ENCODE measurements at regions not wholly inside any gene's neighbourhood (a gene's known extent, or its start where the extent isn't known, plus 50 kb on each side); places are given as distances from the start of the nearest gene placed in this dataset.

DNA sequence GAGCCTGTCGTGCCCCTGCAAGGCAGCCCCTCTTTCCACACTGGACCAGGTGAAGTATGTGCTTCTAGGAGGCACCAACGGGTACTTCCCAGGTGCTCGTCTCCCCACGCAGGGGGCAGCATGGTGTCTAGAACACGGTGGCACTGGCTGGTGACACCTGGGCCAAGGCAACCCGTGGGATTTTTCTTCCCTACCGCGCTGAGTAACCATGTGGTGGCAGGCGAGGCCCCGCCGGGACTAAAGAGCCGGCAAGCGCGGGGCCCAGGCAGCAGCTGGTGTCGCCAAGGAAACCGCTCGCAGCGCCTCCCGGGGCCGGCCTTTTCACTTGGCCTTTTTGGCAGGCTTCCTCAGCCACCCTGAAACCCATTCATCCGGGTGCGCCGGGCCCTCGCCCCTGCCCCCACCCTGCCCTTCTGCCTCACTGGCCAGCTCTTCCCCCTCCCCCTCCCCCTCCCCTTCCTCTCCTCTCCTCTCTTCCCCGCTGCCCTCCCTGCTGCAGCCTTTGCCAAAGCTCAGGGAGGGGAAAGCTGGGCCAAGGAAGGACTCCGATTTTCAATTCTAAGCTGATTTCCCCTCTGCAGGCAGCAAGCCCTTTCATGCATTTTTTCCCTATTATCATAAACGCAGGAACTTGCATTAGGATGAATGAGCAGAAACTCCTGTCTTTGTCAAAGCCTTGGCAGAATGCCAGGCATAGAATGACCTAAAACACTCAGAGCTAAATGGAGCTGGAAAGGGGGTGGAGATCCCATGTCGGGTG, 81.2 kb downstream of the IRF2BPL start (continued):
- TF ChIP-seq ZC3H11A (IDR thresholded peaks at IDR 0.05) (no peak), EHF (CRISPR knock-in tag; IDR thresholded peaks at IDR 0.05) (peak; percentile 91), MYC (IDR thresholded peaks at IDR 0.05; ENCODE audit: borderline replicate concordance, low read length) (peak; percentile 64; the same call in 1 of the 2 replicates), ZNF302 (CRISPR knock-in tag; IDR thresholded peaks at IDR 0.05) (peak; percentile 62; the same call in 1 of the 2 replicates), SMC3 (IDR thresholded peaks at IDR 0.05) (peak; percentile 88), ZFP36 (IDR thresholded peaks at IDR 0.05; ENCODE audit: borderline replicate concordance, partially characterized antibody) (no peak), BHLHE40 (IDR thresholded peaks at IDR 0.05; ENCODE audit: low read depth, low read length) (no peak), HOXB13 (CRISPR knock-in tag; IDR thresholded peaks at IDR 0.05; ENCODE audit: low read depth) (peak; percentile 94)
- TF ChIP-seq, protein P1, sequence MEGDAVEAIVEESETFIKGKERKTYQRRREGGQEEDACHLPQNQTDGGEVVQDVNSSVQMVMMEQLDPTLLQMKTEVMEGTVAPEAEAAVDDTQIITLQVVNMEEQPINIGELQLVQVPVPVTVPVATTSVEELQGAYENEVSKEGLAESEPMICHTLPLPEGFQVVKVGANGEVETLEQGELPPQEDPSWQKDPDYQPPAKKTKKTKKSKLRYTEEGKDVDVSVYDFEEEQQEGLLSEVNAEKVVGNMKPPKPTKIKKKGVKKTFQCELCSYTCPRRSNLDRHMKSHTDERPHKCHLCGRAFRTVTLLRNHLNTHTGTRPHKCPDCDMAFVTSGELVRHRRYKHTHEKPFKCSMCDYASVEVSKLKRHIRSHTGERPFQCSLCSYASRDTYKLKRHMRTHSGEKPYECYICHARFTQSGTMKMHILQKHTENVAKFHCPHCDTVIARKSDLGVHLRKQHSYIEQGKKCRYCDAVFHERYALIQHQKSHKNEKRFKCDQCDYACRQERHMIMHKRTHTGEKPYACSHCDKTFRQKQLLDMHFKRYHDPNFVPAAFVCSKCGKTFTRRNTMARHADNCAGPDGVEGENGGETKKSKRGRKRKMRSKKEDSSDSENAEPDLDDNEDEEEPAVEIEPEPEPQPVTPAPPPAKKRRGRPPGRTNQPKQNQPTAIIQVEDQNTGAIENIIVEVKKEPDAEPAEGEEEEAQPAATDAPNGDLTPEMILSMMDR (IDR thresholded peaks at IDR 0.05) = peak; percentile 56; the same call in 2 of the 3 replicates
- TF ChIP-seq, protein P2, sequence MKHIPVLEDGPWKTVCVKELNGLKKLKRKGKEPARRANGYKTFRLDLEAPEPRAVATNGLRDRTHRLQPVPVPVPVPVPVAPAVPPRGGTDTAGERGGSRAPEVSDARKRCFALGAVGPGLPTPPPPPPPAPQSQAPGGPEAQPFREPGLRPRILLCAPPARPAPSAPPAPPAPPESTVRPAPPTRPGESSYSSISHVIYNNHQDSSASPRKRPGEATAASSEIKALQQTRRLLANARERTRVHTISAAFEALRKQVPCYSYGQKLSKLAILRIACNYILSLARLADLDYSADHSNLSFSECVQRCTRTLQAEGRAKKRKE (CRISPR knock-in tag; IDR thresholded peaks at IDR 0.05; ENCODE audit: low read depth) = peak; percentile 92; the same call in 1 of the 2 replicates

DNA sequence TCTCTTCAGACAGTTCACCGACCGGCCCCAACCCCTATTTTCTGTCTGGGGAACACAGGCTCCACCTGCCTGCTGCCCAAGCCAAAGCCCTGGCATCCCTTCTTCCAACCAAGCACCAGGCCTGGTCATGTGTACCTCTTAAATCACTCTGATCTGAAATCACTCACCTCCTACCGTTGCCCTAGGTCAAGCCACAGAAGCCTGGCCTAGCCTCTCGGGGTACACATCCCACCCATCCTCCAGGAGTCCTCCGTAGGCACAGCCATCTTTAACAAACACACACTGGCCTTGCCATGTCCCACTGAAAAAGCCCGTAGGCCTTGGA, 81.8 kb downstream of the IRF2BPL start:
- ChIA-PET POLR2A (interaction anchor here (1.2 to 3.0 kb wide), 8 partner anchors 9 to 94 kb away, joined by 3 to 43 read pairs (median 9); partner anchors contain the start of gene IRF2BPL), CTCF (interaction anchor here (0.7 to 39.5 kb wide), 8 partner anchors 9 to 122 kb away, joined by 4 to 678 read pairs (median 7); no protein-coding TSS in a partner anchor)
- peak overlapping the region; percentile 96 to 100 for H3K27ac ChIP-seq
- H3K4me2 ChIP-seq = peak overlapping the region; percentile 69
- FAIRE-seq (no peak), DNase-seq (ENCODE audit: low read depth in 1 of 2, low spot score in 1 of 2) (no peak), ATAC-seq (peak; percentile 5 to 16; a peak in 5 of 6 replicates)
- WGBS (ENCODE audit: missing lambda C conversion rate) = 49% methylated on average over 6 of the region's 6 CpGs
- no peak overlapping the region for H3K4me3 ChIP-seq
- H3K4me1 ChIP-seq = peaks cover 71% of the 10 kb centered on the region
- no peaks in the 10 kb centered on the region for H3K9me3 ChIP-seq
- TF ChIP-seq NR3C1 (IDR thresholded peaks at IDR 0.05) (no peak), CBX2 (IDR thresholded peaks at IDR 0.05; ENCODE audit: borderline replicate concordance, low read depth) (no peak), JUN (IDR thresholded peaks at IDR 0.05) (no peak), RCOR1 (IDR thresholded peaks at IDR 0.05; ENCODE audit: low read depth, low read length) (no peak), ZSCAN20 (CRISPR knock-in tag; IDR thresholded peaks at IDR 0.05) (no peak)
- TF ChIP-seq, protein P3, sequence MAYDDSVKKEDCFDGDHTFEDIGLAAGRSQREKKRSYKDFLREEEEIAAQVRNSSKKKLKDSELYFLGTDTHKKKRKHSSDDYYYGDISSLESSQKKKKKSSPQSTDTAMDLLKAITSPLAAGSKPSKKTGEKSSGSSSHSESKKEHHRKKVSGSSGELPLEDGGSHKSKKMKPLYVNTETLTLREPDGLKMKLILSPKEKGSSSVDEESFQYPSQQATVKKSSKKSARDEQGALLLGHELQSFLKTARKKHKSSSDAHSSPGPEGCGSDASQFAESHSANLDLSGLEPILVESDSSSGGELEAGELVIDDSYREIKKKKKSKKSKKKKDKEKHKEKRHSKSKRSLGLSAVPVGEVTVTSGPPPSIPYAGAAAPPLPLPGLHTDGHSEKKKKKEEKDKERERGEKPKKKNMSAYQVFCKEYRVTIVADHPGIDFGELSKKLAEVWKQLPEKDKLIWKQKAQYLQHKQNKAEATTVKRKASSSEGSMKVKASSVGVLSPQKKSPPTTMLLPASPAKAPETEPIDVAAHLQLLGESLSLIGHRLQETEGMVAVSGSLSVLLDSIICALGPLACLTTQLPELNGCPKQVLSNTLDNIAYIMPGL (CRISPR knock-in tag; IDR thresholded peaks at IDR 0.05; ENCODE audit: borderline replicate concordance) = no peak

DNA sequence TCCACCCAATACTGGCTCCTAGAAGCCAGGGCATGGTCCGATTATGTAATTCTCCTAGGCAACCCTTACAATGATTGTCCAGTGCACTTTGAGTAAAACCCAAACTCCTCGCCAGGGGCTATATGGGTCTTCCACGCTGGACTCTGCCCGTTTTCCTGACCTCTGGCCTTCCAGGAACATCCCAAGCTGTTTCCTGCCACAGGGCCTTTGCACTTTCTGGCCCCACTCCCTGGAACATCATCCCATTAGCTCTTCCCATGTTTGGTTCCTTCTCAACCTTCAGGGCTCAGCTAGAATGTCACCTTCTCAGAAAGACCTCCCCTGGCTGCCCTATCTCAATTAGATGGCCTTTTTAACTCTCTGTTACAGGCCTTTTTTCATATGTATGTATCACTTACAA, 85.4 kb downstream of the IRF2BPL start:
- Histone ChIP-seq H3K4me1 (peaks cover 51% of the 10 kb centered on the region), H3K4me3 (no peak overlapping the region), H3K4me2 (no peak overlapping the region), H3K27ac (peak overlapping the region in 1 of 2 experiments; percentile 68; a peak in 2 of 6 replicates), H3K9me3 (no peaks in the 10 kb centered on the region)
- TF ChIP-seq HOXA7 (CRISPR knock-in tag; IDR thresholded peaks at IDR 0.05) (no peak), HEYL (CRISPR knock-in tag; IDR thresholded peaks at IDR 0.05) (no peak), MAFK (IDR thresholded peaks at IDR 0.05; ENCODE audit: partially characterized antibody) (no peak), RFX5 (IDR thresholded peaks at IDR 0.05) (no peak), KDM1A (IDR thresholded peaks at IDR 0.05; ENCODE audit: low read depth) (0 out of 2 replicates have a peak, but pooled peaks have one; percentile 19)
- TF ChIP-seq, protein P4, sequence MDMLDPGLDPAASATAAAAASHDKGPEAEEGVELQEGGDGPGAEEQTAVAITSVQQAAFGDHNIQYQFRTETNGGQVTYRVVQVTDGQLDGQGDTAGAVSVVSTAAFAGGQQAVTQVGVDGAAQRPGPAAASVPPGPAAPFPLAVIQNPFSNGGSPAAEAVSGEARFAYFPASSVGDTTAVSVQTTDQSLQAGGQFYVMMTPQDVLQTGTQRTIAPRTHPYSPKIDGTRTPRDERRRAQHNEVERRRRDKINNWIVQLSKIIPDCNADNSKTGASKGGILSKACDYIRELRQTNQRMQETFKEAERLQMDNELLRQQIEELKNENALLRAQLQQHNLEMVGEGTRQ (IDR thresholded peaks at IDR 0.05) = no peak
- FAIRE-seq (no peak), DNase-seq (ENCODE audit: low read depth in 1 of 2, low spot score in 1 of 2) (no peak), ATAC-seq (no peak)
- 83% methylated on average over 4 of the region's 4 CpGs for WGBS (ENCODE audit: missing lambda C conversion rate)
- POLR2A ChIA-PET = interaction anchor here (1.4 to 2.1 kb wide), 3 partner anchors 10 to 97 kb away, joined by 5 to 6 read pairs (median 6); no protein-coding TSS in a partner anchor
- CTCF ChIA-PET = interaction anchor here (1.0 to 39.5 kb wide), 11 partner anchors 10 to 127 kb away, joined by 3 to 678 read pairs (median 5); no protein-coding TSS in a partner anchor
